Ramos (cell line): ENCODE measurements at regions not wholly inside any gene's neighbourhood (a gene's known extent, or its start where the extent isn't known, plus 50 kb on each side); places are given as distances from the start of the nearest gene placed in this dataset.
"Not testable (repeated sequence)": the region's sequence is repeated elsewhere in the genome, so short reads cannot be mapped to it uniquely, and the experiment has no call there.

Source experiments
- in situ Hi-C: fragments of 300-500 bp; cut with MboI; formaldehyde crosslinking; loops from one replicate; pipeline ENCODE4 v1.14.3; 2022; ENCODE audit warnings: low sequenced_read_pairs; ENCODE audit not compliant: unreplicated experiment

GRCh38 chr5:15002791-15003190, 131.2 kb upstream of the ANKH start:
- in situ Hi-C loops: loop anchor here (5.0 kb wide), 1 partner anchor 280 kb away; no protein-coding TSS in a partner anchor

- in situ Hi-C loops: loop anchor here (5.0 kb wide), 1 partner anchor 280 kb away; no protein-coding TSS in a partner anchor
Measured at GRCh38 chr5:15002173-15002572, 130.6 kb upstream of the ANKH start.

- in situ Hi-C loops: loop anchor here (5.0 kb wide), 1 partner anchor 279 kb away; no protein-coding TSS in a partner anchor
Measured at GRCh38 chr5:15001517-15001916, 129.9 kb upstream of the ANKH start.

- in situ Hi-C loops: no loop called here
Measured at GRCh38 chr5:14998491-14998890, 126.9 kb upstream of the ANKH start.

- in situ Hi-C loops: no loop called here
Measured at GRCh38 chr5:14996997-14997396, 125.4 kb upstream of the ANKH start.

GRCh38 chr5:14995229-14995628, 123.7 kb upstream of the ANKH start:
- in situ Hi-C loops: no loop called here

GRCh38 chr5:14993459-14994133, 122.0 kb upstream of the ANKH start:
- in situ Hi-C loops: not testable (repeated sequence)

- in situ Hi-C loops: not testable (repeated sequence)
Measured at GRCh38 chr5:14992751-14993458, 121.3 kb upstream of the ANKH start.

- in situ Hi-C loops: no loop called here
Measured at GRCh38 chr5:14988223-14988622, 116.6 kb upstream of the ANKH start.

- in situ Hi-C loops: no loop called here
Measured at GRCh38 chr5:14986413-14986812, 114.8 kb upstream of the ANKH start.

- in situ Hi-C loops: no loop called here
Measured at GRCh38 chr5:14983666-14984441, 112.3 kb upstream of the ANKH start.

GRCh38 chr5:14980698-14981097, 109.1 kb upstream of the ANKH start:
- in situ Hi-C loops: no loop called here

- in situ Hi-C loops: no loop called here
Measured at GRCh38 chr5:14977058-14977685, 105.6 kb upstream of the ANKH start.

GRCh38 chr5:14976486-14976885, 104.9 kb upstream of the ANKH start:
- in situ Hi-C loops: no loop called here

- in situ Hi-C loops: no loop called here
Measured at GRCh38 chr5:14971873-14972272, 100.3 kb upstream of the ANKH start.

GRCh38 chr5:14968796-14969195, 97.2 kb upstream of the ANKH start:
- in situ Hi-C loops: no loop called here

GRCh38 chr5:14967166-14967565, 95.6 kb upstream of the ANKH start:
- in situ Hi-C loops: no loop called here

GRCh38 chr5:14965815-14966214, 94.2 kb upstream of the ANKH start:
- in situ Hi-C loops: no loop called here

- in situ Hi-C loops: no loop called here
Measured at GRCh38 chr5:14962604-14963003, 91.0 kb upstream of the ANKH start.

- in situ Hi-C loops: no loop called here
Measured at GRCh38 chr5:14960120-14960462, 88.5 kb upstream of the ANKH start.
